Mesenchymal stem cell (in vitro differentiated cells and primary cell): ENCODE measurements at regions not wholly inside any gene's neighbourhood (a gene's known extent, or its start where the extent isn't known, plus 50 kb on each side); places are given as distances from the start of the nearest gene placed in this dataset.

Source experiments
- DNase-seq: peaks from one replicate; pipeline ENCODE4 v3.0.0-alpha.2; 2013
- H2AFZ ChIP-seq: one replicate; pipeline ENCODE4 v1.6.1; 2013; ENCODE audit warnings: low read depth, mild to moderate bottlenecking, control low read depth, inconsistent platforms, low read length, moderate library complexity
- H2AK5ac ChIP-seq: 2 replicates; pipeline ENCODE4 v1.6.1; 2013; ENCODE audit warnings: low read length, moderate library complexity, mild to moderate bottlenecking, inconsistent platforms; ENCODE audit not compliant: severe bottlenecking
- H2BK120ac ChIP-seq: one replicate; pipeline ENCODE4 v1.6.1; 2013; ENCODE audit warnings: low read depth, mild to moderate bottlenecking, inconsistent platforms, low read length, moderate library complexity
- H2BK12ac ChIP-seq, 2 experiments: one replicate each; pipeline ENCODE4 v1.6.1; 2013; ENCODE audit warnings: inconsistent platforms in 2 of 2, low read length in 2 of 2, mild to moderate bottlenecking in 2 of 2, moderate library complexity in 2 of 2, control low read depth in 1 of 2
- H2BK15ac ChIP-seq: one replicate; pipeline ENCODE4 v1.6.1; 2013; ENCODE audit warnings: mild to moderate bottlenecking, low read depth, inconsistent platforms; ENCODE audit not compliant: poor library complexity, severe bottlenecking
- H2BK5ac ChIP-seq: 2 replicates; pipeline ENCODE4 v1.6.1; 2013; ENCODE audit warnings: low read depth, mild to moderate bottlenecking, low read length, control low read depth, inconsistent platforms; ENCODE audit not compliant: poor library complexity, severe bottlenecking
- H3K14ac ChIP-seq, 2 experiments: one replicate each; pipeline ENCODE4 v1.6.1; 2013; ENCODE audit warnings: inconsistent platforms in 2 of 2, low read length in 2 of 2, control low read depth in 1 of 2, mild to moderate bottlenecking in 1 of 2, moderate library complexity in 1 of 2
- H3K18ac ChIP-seq, 2 experiments: one replicate each; pipeline ENCODE4 v1.6.1; 2013; ENCODE audit warnings: inconsistent platforms in 2 of 2, low read length in 2 of 2, control low read depth in 1 of 2, low read depth in 1 of 2, mild to moderate bottlenecking in 1 of 2
- H3K23ac ChIP-seq, 2 experiments: one replicate each; pipeline ENCODE4 v1.6.1; 2013; ENCODE audit warnings: inconsistent platforms in 2 of 2, low read length in 2 of 2, mild to moderate bottlenecking in 2 of 2, moderate library complexity in 2 of 2, control low read depth in 1 of 2
- H3K27ac ChIP-seq: 2 replicates; pipeline ENCODE4 v1.5.1; 2013; ENCODE audit warnings: mild to moderate bottlenecking, moderate library complexity, low read length, control low read depth, inconsistent platforms; ENCODE audit not compliant: poor library complexity, severe bottlenecking
- H3K27me3 ChIP-seq, 2 experiments: 2 replicates each; pipeline versions ENCODE4 v1.6.1 to v1.7.0; 2013; ENCODE audit warnings: low read length in 2 of 2, mild to moderate bottlenecking in 2 of 2, moderate library complexity in 2 of 2, control low read depth in 1 of 2, inconsistent platforms in 1 of 2; ENCODE audit not compliant: control insufficient read depth in 1 of 2, insufficient read depth in 1 of 2
- H3K36me3 ChIP-seq, 2 experiments: 2 replicates each; pipeline versions ENCODE4 v1.6.1 to v1.7.0; 2013; ENCODE audit warnings: low read length in 2 of 2, control low read depth in 1 of 2, inconsistent platforms in 1 of 2, low read depth in 1 of 2, mild to moderate bottlenecking in 1 of 2; ENCODE audit not compliant: insufficient read depth in 2 of 2, control insufficient read depth in 1 of 2
- H3K4ac ChIP-seq, 2 experiments: one replicate each; pipeline ENCODE4 v1.6.1; 2013; ENCODE audit warnings: inconsistent platforms in 2 of 2, low read length in 2 of 2, mild to moderate bottlenecking in 2 of 2, moderate library complexity in 2 of 2, control low read depth in 1 of 2, low read depth in 1 of 2
- H3K4me1 ChIP-seq: 2 replicates; pipeline ENCODE4 v1.6.1; 2013; ENCODE audit warnings: low read depth, low read length, control low read depth; ENCODE audit not compliant: control insufficient read depth, insufficient read depth
- H3K4me2 ChIP-seq: 2 replicates; pipeline ENCODE4 v1.6.1; 2013; ENCODE audit warnings: low read length, mild to moderate bottlenecking, inconsistent platforms; ENCODE audit not compliant: poor library complexity, severe bottlenecking
- H3K4me3 ChIP-seq, 2 experiments: 2 replicates each; pipeline versions ENCODE4 v1.5.1 to v1.7.0; 2013; ENCODE audit warnings: low read length in 2 of 2, mild to moderate bottlenecking in 2 of 2, control low read depth in 1 of 2, low read depth in 1 of 2; ENCODE audit not compliant: insufficient read depth in 1 of 2
- H3K79me1 ChIP-seq: replicated peaks from 2 replicates; pipeline ENCODE4 v1.6.1; 2013; ENCODE audit warnings: mild to moderate bottlenecking, control low read depth, low read length, inconsistent platforms; ENCODE audit not compliant: poor library complexity, severe bottlenecking
- H3K9ac ChIP-seq: 2 replicates; pipeline ENCODE4 v1.7.0; 2013; ENCODE audit warnings: mild to moderate bottlenecking, low read length, moderate library complexity
- H3K9me3 ChIP-seq: 2 replicates; pipeline ENCODE4 v1.7.0; 2013; ENCODE audit warnings: mild to moderate bottlenecking, low read length; ENCODE audit not compliant: control insufficient read depth
- H4K8ac ChIP-seq: one replicate; pipeline ENCODE4 v1.6.1; 2013; ENCODE audit warnings: inconsistent platforms, mild to moderate bottlenecking, low read length, moderate library complexity
- H4K91ac ChIP-seq: one replicate; pipeline ENCODE4 v1.6.1; 2013; ENCODE audit warnings: mild to moderate bottlenecking, low read length, inconsistent platforms
- WGBS: methylation state at CpG from one replicate; pipeline ENCODE4 v1.1.7; 2013; ENCODE audit warnings: mixed read lengths; 5-methylcytosine and 5-hydroxymethylcytosine counted together

GRCh38 chr6:151705993-151706733 is 101.3 kb upstream of the ESR1 start:
- Histone ChIP-seq H2AFZ (no peak overlapping the region), H3K4me2 (no peak overlapping the region), H3K4me3 (no peak overlapping the region), H3K4me1 (no peaks in the 10 kb centered on the region), H2BK15ac (no peak overlapping the region), H3K18ac (no peak overlapping the region), H3K36me3 (no peaks in the 10 kb centered on the region), H3K9ac (no peak overlapping the region), H3K4ac (no peak overlapping the region), H3K27ac (no peak overlapping the region), H2BK5ac (no peak overlapping the region), H4K8ac (no peak overlapping the region), H3K27me3 (peaks cover 0 to 5% of the 10 kb centered on the region in 2 experiments), H4K91ac (no peak overlapping the region), H2BK12ac (no peak overlapping the region), H3K79me1 (no peaks in the 10 kb centered on the region), H3K23ac (no peak overlapping the region), H2BK120ac (no peak overlapping the region), H3K14ac (no peak overlapping the region), H3K9me3 (no peaks in the 10 kb centered on the region), H2AK5ac (no peak overlapping the region)
- WGBS, result 69% methylated on average over 4 of the region's 6 CpGs
- no peak for DNase-seq

GRCh38 chr6:151709329-151709728 is 98.2 kb upstream of the ESR1 start:
- no peak overlapping the region for H3K27ac ChIP-seq
- no peaks in the 10 kb centered on the region for H3K36me3 ChIP-seq
- H3K18ac ChIP-seq, result no peak overlapping the region
- H2BK120ac ChIP-seq, result no peak overlapping the region
- H3K9me3 ChIP-seq, result no peaks in the 10 kb centered on the region
- H2BK12ac ChIP-seq, result no peak overlapping the region
- H3K4me2 ChIP-seq, result no peak overlapping the region
- no peak overlapping the region for H2BK15ac ChIP-seq
- no peak for DNase-seq
- no peak overlapping the region for H4K91ac ChIP-seq
- no peak overlapping the region for H2BK5ac ChIP-seq
- H3K23ac ChIP-seq, result no peak overlapping the region
- H4K8ac ChIP-seq, result no peak overlapping the region
- H2AK5ac ChIP-seq, result no peak overlapping the region
- no peak overlapping the region for H3K14ac ChIP-seq
- no peak overlapping the region for H3K4ac ChIP-seq
- H3K27me3 ChIP-seq, result no peaks in the 10 kb centered on the region
- no peak overlapping the region for H3K9ac ChIP-seq
- no peaks in the 10 kb centered on the region for H3K79me1 ChIP-seq
- no peaks in the 10 kb centered on the region for H3K4me1 ChIP-seq
- H2AFZ ChIP-seq, result no peak overlapping the region
- H3K4me3 ChIP-seq, result no peak overlapping the region
- 94% methylated on average over 2 of the region's 3 CpGs for WGBS

GRCh38 chr6:151716526-151716932 is 91.0 kb upstream of the ESR1 start:
- no peak overlapping the region for H2BK15ac ChIP-seq
- no peak overlapping the region for H2AK5ac ChIP-seq
- no peak overlapping the region for H4K8ac ChIP-seq
- H3K4me3 ChIP-seq, result no peak overlapping the region
- H4K91ac ChIP-seq, result no peak overlapping the region
- no peak overlapping the region for H2BK120ac ChIP-seq
- H2BK12ac ChIP-seq, result no peak overlapping the region
- peaks cover 2% of the 10 kb centered on the region for H3K9me3 ChIP-seq
- no peak overlapping the region for H3K9ac ChIP-seq
- DNase-seq, result no peak
- no peak overlapping the region for H3K23ac ChIP-seq
- H3K79me1 ChIP-seq, result no peaks in the 10 kb centered on the region
- no peak overlapping the region for H3K14ac ChIP-seq
- H3K18ac ChIP-seq, result peak overlapping the region in 1 of 2 experiments; percentile 43
- no peak overlapping the region for H2AFZ ChIP-seq
- H2BK5ac ChIP-seq, result no peak overlapping the region
- no peak overlapping the region for H3K4me2 ChIP-seq
- H3K27ac ChIP-seq, result no peak overlapping the region
- no peak overlapping the region for H3K4ac ChIP-seq
- H3K27me3 ChIP-seq, result no peaks in the 10 kb centered on the region
- WGBS, result 39% methylated on average over 5 of the region's 5 CpGs
- H3K36me3 ChIP-seq, result no peaks in the 10 kb centered on the region
- no peaks in the 10 kb centered on the region for H3K4me1 ChIP-seq

GRCh38 chr6:151719070-151719469 is 88.4 kb upstream of the ESR1 start:
- Histone ChIP-seq H2BK120ac (no peak overlapping the region), H2AFZ (no peak overlapping the region), H3K18ac (no peak overlapping the region), H2AK5ac (no peak overlapping the region), H3K9ac (no peak overlapping the region), H2BK15ac (no peak overlapping the region), H3K14ac (no peak overlapping the region), H3K36me3 (no peaks in the 10 kb centered on the region), H3K79me1 (no peaks in the 10 kb centered on the region), H4K91ac (no peak overlapping the region), H2BK12ac (no peak overlapping the region), H3K9me3 (peaks cover 2% of the 10 kb centered on the region), H4K8ac (no peak overlapping the region), H3K27ac (no peak overlapping the region), H3K23ac (no peak overlapping the region), H3K4me3 (no peak overlapping the region), H3K4me1 (no peaks in the 10 kb centered on the region), H2BK5ac (no peak overlapping the region), H3K27me3 (no peaks in the 10 kb centered on the region), H3K4me2 (no peak overlapping the region), H3K4ac (no peak overlapping the region)
- DNase-seq, result no peak
- 65% methylated on average over 5 of the region's 5 CpGs for WGBS
